Activated CD4-positive, alpha-beta T cell treated with anti-CD3 and anti-CD28 coated beads for 1 hour (primary cell): ENCODE measurements at regions not wholly inside any gene's neighbourhood (a gene's known extent, or its start where the extent isn't known, plus 50 kb on each side); places are given as distances from the start of the nearest gene placed in this dataset.

Experiments used
- DNase-seq: peaks from one replicate; pipeline ENCODE4 v3.0.0-alpha.2; 2020

GRCh38 chr12:91964501-91964900, 181.1 kb downstream of the BTG1 start:
- no peak for DNase-seq

GRCh38 chr12:91959220-91959619, 186.4 kb downstream of the BTG1 start:
- DNase-seq: no peak

- DNase-seq: no peak
Measured at GRCh38 chr12:91958816-91959215, 186.8 kb downstream of the BTG1 start.

GRCh38 chr12:91954747-91955146, 190.9 kb downstream of the BTG1 start:
- no peak for DNase-seq

- DNase-seq: no peak
Measured at GRCh38 chr12:91954326-91954725, 191.3 kb downstream of the BTG1 start.

- DNase-seq: no peak
Measured at GRCh38 chr12:91952916-91953315, 192.7 kb downstream of the BTG1 start.

- DNase-seq: no peak
Measured at GRCh38 chr12:91951571-91951970, 194.1 kb downstream of the BTG1 start.

- DNase-seq: no peak
Measured at GRCh38 chr12:91948504-91948903, 197.1 kb downstream of the BTG1 start.

GRCh38 chr12:91947459-91947858, 198.2 kb downstream of the BTG1 start:
- no peak for DNase-seq

- DNase-seq: no peak
Measured at GRCh38 chr12:91944637-91945036, 201.0 kb downstream of the BTG1 start.

GRCh38 chr12:91940826-91941570, 204.6 kb downstream of the BTG1 start:
- DNase-seq: no peak

GRCh38 chr12:91940322-91940721, 205.3 kb downstream of the BTG1 start:
- no peak for DNase-seq

- no peak for DNase-seq
Measured at GRCh38 chr12:91937706-91938105, 207.9 kb downstream of the BTG1 start.

GRCh38 chr12:91937009-91937408, 208.6 kb downstream of the BTG1 start:
- DNase-seq: no peak

- DNase-seq: no peak
Measured at GRCh38 chr12:91935296-91935695, 210.3 kb downstream of the BTG1 start.

GRCh38 chr12:91931111-91931510, 214.5 kb downstream of the BTG1 start:
- DNase-seq: no peak

GRCh38 chr12:91928501-91928900, 217.1 kb downstream of the BTG1 start:
- no peak for DNase-seq

GRCh38 chr12:91926848-91927247, 218.8 kb downstream of the BTG1 start:
- DNase-seq: no peak

GRCh38 chr12:91924827-91925226, 220.8 kb downstream of the BTG1 start:
- DNase-seq: no peak

GRCh38 chr12:91923864-91924263, 221.8 kb downstream of the BTG1 start:
- DNase-seq: no peak

- DNase-seq: no peak
Measured at GRCh38 chr12:91922674-91923073, 223.0 kb downstream of the BTG1 start.

GRCh38 chr12:91922139-91922538, 223.5 kb downstream of the BTG1 start:
- no peak for DNase-seq

GRCh38 chr12:91921555-91921954, 224.1 kb downstream of the BTG1 start:
- no peak for DNase-seq

- no peak for DNase-seq
Measured at GRCh38 chr12:91920741-91921140, 224.9 kb downstream of the BTG1 start.

- no peak for DNase-seq
Measured at GRCh38 chr12:91920276-91920675, 225.4 kb downstream of the BTG1 start.
